Stimulated activated naive CD8-positive, alpha-beta T cell treated with anti-CD3 and anti-CD28 coated beads, Interleukin-15, Interleukin-2, amounts not matched to agents 100 ng/mL and 50 ng/mL, for 24 hours (primary cell): ENCODE measurements at regions not wholly inside any gene's neighbourhood (a gene's known extent, or its start where the extent isn't known, plus 50 kb on each side); places are given as distances from the start of the nearest gene placed in this dataset.

Experiments used
- H3K27ac Mint-ChIP-seq: one replicate; pipeline ENCODE4 v1.8.0; 2021; ENCODE audit warnings: mild to moderate bottlenecking, mixed read lengths
- H3K27me3 Mint-ChIP-seq: one replicate; pipeline ENCODE4 v1.8.0; 2021; ENCODE audit warnings: mixed read lengths
- H3K36me3 Mint-ChIP-seq: one replicate; pipeline ENCODE4 v1.8.0; 2021; ENCODE audit warnings: low read depth, mixed read lengths
- H3K4me1 Mint-ChIP-seq: one replicate; pipeline ENCODE4 v1.8.0; 2021; ENCODE audit warnings: low read depth, mixed read lengths
- H3K4me3 Mint-ChIP-seq: one replicate; pipeline ENCODE4 v1.8.0; 2021; ENCODE audit warnings: mild to moderate bottlenecking, mixed read lengths
- H3K9me3 Mint-ChIP-seq: one replicate; pipeline ENCODE4 v1.8.0; 2021; ENCODE audit warnings: mixed read lengths

DNA sequence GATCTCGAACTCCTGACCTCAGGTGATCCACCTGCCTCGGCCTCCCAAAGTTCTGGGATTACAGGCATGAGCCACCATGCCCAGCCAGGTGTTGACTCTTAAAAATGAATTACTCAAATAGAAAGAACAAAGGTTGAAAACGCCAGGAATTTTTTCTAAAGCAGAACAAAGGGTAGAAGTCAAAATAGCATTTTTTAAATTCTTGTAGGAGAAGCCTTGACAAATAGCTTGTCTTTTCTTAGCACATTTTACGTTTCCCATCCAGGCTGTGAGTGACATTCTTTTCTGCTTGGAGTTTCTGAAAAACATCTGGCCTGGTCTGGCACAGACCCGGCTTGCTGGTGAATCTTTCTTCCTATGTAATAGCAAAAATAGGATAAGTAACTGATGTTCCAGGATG lies 169.4 kb upstream of the ZNF462 start:
- Mint-ChIP-seq H3K4me1 (no peaks in the 10 kb centered on the region), H3K36me3 (no peaks in the 10 kb centered on the region), H3K9me3 (peaks cover 10% of the 10 kb centered on the region), H3K27me3 (no peaks in the 10 kb centered on the region), H3K4me3 (no peak overlapping the region), H3K27ac (no peak overlapping the region)

DNA sequence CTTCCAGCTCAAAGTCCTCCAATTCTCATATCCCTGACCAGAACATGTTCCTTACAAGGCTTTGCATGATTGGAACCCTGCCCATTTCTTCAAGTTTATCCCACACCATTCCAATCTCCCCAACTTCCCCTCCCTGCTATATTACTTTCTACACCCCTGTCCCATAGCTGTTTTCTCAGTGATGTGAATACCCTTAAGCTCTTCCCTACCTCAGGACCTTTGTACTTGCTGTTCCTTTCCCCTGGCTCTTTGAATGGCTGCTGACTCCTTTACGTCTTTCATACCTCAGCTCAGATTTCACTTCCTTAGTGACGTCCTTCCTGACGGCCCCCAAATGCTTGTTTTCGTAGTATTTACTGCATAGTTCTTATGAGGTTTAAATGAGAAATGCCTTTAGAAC lies 166.2 kb upstream of the ZNF462 start:
- H3K36me3 Mint-ChIP-seq = no peaks in the 10 kb centered on the region
- peaks cover 10% of the 10 kb centered on the region for H3K9me3 Mint-ChIP-seq
- H3K4me1 Mint-ChIP-seq = no peaks in the 10 kb centered on the region
- no peak overlapping the region for H3K27ac Mint-ChIP-seq
- H3K27me3 Mint-ChIP-seq = no peaks in the 10 kb centered on the region
- H3K4me3 Mint-ChIP-seq = no peak overlapping the region

GRCh38 chr9:106697390-106697749 lies 165.6 kb upstream of the ZNF462 start:
- Mint-ChIP-seq H3K4me3 (no peak overlapping the region), H3K36me3 (no peaks in the 10 kb centered on the region), H3K27me3 (no peaks in the 10 kb centered on the region), H3K9me3 (peaks cover 10% of the 10 kb centered on the region), H3K4me1 (no peaks in the 10 kb centered on the region), H3K27ac (no peak overlapping the region)

GRCh38 chr9:106697750-106698502 lies 165.0 kb upstream of the ZNF462 start:
- Mint-ChIP-seq H3K27me3 (no peaks in the 10 kb centered on the region), H3K9me3 (peaks cover 10% of the 10 kb centered on the region), H3K4me1 (no peaks in the 10 kb centered on the region), H3K27ac (no peak overlapping the region), H3K36me3 (no peaks in the 10 kb centered on the region), H3K4me3 (no peak overlapping the region)

- Mint-ChIP-seq H3K4me3 (no peak overlapping the region), H3K27me3 (no peaks in the 10 kb centered on the region), H3K27ac (no peak overlapping the region), H3K36me3 (no peaks in the 10 kb centered on the region), H3K9me3 (peaks cover 11% of the 10 kb centered on the region), H3K4me1 (no peaks in the 10 kb centered on the region)
Measured at GRCh38 chr9:106700676-106701075, 162.3 kb upstream of the ZNF462 start.

DNA sequence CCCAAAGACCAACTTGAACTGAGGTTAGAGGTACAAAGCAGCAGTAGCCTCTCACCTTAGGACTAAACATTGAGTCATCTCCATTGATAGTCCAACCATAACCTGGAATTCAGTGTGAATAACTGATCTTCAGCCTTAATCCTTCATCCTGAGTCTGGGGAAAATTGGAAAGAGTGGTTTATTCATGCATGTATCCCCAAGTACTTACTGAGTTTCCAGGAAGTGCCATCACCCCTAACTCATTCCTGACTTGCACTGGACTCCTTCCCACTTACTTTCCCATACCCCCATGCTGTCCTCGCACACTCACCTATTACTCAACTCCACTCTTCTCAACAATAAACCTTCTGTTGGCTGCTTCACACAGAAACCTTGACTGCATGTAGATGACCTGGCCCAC lies 161.4 kb upstream of the ZNF462 start:
- H3K27me3 Mint-ChIP-seq = no peaks in the 10 kb centered on the region
- H3K4me3 Mint-ChIP-seq = no peak overlapping the region
- no peak overlapping the region for H3K27ac Mint-ChIP-seq
- H3K4me1 Mint-ChIP-seq = no peaks in the 10 kb centered on the region
- H3K9me3 Mint-ChIP-seq = peaks cover 11% of the 10 kb centered on the region
- no peaks in the 10 kb centered on the region for H3K36me3 Mint-ChIP-seq

DNA sequence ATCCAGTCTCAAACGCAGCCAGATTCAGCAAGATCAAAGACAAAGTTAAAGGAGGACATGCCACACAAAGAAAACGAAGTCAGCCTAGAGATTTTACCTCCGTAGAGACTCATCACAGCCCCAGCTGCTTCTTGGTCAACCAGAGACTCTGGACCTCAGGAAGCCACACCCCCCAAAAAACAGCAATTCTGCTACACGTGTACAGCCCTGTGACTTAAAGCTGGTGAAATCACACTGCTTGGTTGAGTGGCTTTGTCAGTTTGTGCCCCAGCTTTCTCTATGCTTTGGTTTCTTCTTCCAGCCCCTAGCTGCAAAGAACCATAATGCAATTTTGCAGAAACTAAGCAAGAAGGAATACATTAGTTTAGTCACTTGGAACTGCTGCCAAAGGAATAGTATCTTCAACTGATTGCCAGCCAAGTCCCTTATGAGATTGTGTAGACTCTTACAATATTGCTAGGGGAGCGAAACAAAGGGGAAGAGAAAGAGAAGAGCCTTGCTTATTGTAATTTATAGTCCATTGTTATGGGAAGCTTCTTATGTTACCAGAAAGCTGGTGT lies 158.8 kb upstream of the ZNF462 start:
- H3K4me1 Mint-ChIP-seq = no peaks in the 10 kb centered on the region
- peaks cover 5% of the 10 kb centered on the region for H3K9me3 Mint-ChIP-seq
- H3K4me3 Mint-ChIP-seq = no peak overlapping the region
- no peaks in the 10 kb centered on the region for H3K27me3 Mint-ChIP-seq
- H3K36me3 Mint-ChIP-seq = no peaks in the 10 kb centered on the region
- no peak overlapping the region for H3K27ac Mint-ChIP-seq

- Mint-ChIP-seq H3K36me3 (no peaks in the 10 kb centered on the region), H3K4me3 (no peak overlapping the region), H3K9me3 (peaks cover 5% of the 10 kb centered on the region), H3K27ac (no peak overlapping the region), H3K27me3 (no peaks in the 10 kb centered on the region), H3K4me1 (no peaks in the 10 kb centered on the region)
Measured at GRCh38 chr9:106707291-106707690, 155.7 kb upstream of the ZNF462 start.

GRCh38 chr9:106707738-106708474 lies 155.1 kb upstream of the ZNF462 start:
- no peak overlapping the region for H3K4me3 Mint-ChIP-seq
- peaks cover 5% of the 10 kb centered on the region for H3K9me3 Mint-ChIP-seq
- H3K4me1 Mint-ChIP-seq = no peaks in the 10 kb centered on the region
- H3K27me3 Mint-ChIP-seq = no peaks in the 10 kb centered on the region
- no peak overlapping the region for H3K27ac Mint-ChIP-seq
- no peaks in the 10 kb centered on the region for H3K36me3 Mint-ChIP-seq

- Mint-ChIP-seq H3K4me1 (no peaks in the 10 kb centered on the region), H3K27ac (no peak overlapping the region), H3K36me3 (no peaks in the 10 kb centered on the region)
Measured at GRCh38 chr9:106708475-106709146, 154.4 kb upstream of the ZNF462 start.

DNA sequence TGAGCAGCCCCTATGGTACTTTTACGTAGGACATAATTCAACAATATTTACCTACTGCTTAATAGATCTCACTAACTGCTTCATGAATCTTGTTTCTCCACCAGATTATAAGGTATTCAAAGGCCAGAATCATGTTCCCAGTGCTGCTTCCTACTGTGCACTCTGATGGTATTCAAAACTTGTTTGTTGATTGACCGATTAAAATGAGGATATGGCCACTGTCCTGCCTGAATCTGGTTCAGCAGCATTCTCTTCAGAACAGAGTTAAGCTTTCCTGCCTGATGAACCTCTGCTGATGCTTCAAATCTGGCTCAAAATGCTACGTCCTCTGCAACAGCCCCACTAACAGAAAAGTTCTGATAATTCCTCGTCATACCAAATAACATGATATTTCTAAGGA lies 150.7 kb upstream of the ZNF462 start:
- Mint-ChIP-seq H3K36me3 (no peaks in the 10 kb centered on the region), H3K27me3 (no peaks in the 10 kb centered on the region), H3K27ac (no peak overlapping the region), H3K9me3 (no peaks in the 10 kb centered on the region), H3K4me1 (no peaks in the 10 kb centered on the region), H3K4me3 (no peak overlapping the region)

More at GRCh38 chr9:106708475-106709146, 154.4 kb upstream of the ZNF462 start:
- H3K27me3 Mint-ChIP-seq = no peaks in the 10 kb centered on the region
- peaks cover 5% of the 10 kb centered on the region for H3K9me3 Mint-ChIP-seq
- H3K4me3 Mint-ChIP-seq = no peak overlapping the region

GRCh38 chr9:106713206-106713605 lies 149.8 kb upstream of the ZNF462 start:
- Mint-ChIP-seq H3K27me3 (no peaks in the 10 kb centered on the region), H3K4me3 (no peak overlapping the region), H3K4me1 (no peaks in the 10 kb centered on the region), H3K27ac (no peak overlapping the region), H3K36me3 (no peaks in the 10 kb centered on the region), H3K9me3 (no peaks in the 10 kb centered on the region)

- H3K4me1 Mint-ChIP-seq = no peaks in the 10 kb centered on the region
Measured at GRCh38 chr9:106716820-106717219, 146.1 kb upstream of the ZNF462 start.

DNA sequence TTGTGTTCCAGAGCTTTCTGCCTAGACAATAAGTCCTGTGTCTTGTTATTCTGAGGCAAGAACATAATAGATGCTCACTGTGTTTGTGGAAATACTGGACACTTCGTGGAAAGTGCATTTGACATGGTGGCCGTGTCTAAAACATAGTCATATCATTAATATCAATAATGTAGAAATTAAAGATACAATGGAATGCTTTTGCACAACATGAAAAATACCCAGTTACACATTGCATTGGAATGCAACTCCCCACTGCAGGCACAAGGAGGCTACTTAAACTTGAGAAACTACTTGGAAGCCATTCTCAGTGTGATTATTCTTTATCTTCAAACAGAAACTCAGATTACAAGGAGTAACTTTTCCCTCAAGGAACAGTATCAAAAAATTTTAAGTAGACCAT lies 145.3 kb upstream of the ZNF462 start:
- no peaks in the 10 kb centered on the region for H3K4me1 Mint-ChIP-seq
- no peaks in the 10 kb centered on the region for H3K36me3 Mint-ChIP-seq
- no peak overlapping the region for H3K4me3 Mint-ChIP-seq
- no peak overlapping the region for H3K27ac Mint-ChIP-seq
- peaks cover 4% of the 10 kb centered on the region for H3K9me3 Mint-ChIP-seq
- H3K27me3 Mint-ChIP-seq = no peaks in the 10 kb centered on the region

More at GRCh38 chr9:106716820-106717219, 146.1 kb upstream of the ZNF462 start:
- H3K36me3 Mint-ChIP-seq = no peaks in the 10 kb centered on the region
- no peak overlapping the region for H3K4me3 Mint-ChIP-seq
- no peak overlapping the region for H3K27ac Mint-ChIP-seq
- no peaks in the 10 kb centered on the region for H3K27me3 Mint-ChIP-seq
- peaks cover 1% of the 10 kb centered on the region for H3K9me3 Mint-ChIP-seq

- Mint-ChIP-seq H3K27ac (no peak overlapping the region), H3K4me1 (no peaks in the 10 kb centered on the region), H3K36me3 (no peaks in the 10 kb centered on the region), H3K4me3 (no peak overlapping the region), H3K9me3 (peaks cover 4% of the 10 kb centered on the region), H3K27me3 (peaks cover 4% of the 10 kb centered on the region)
Measured at GRCh38 chr9:106718936-106719335, 144.0 kb upstream of the ZNF462 start.
